Activated CD4-positive, alpha-beta T cell treated with anti-CD3 and anti-CD28 coated beads, Interleukin-2, Interleukin-4, amounts not matched to agents 100 ng/mL and 50 ng/mL, durations not matched to agents 16 hours and 8 hours (primary cell): ENCODE measurements at regions not wholly inside any gene's neighbourhood (a gene's known extent, or its start where the extent isn't known, plus 50 kb on each side); places are given as distances from the start of the nearest gene placed in this dataset.
A peak's percentile ranks its signal among the peaks of the same experiment; 100 is the strongest.

Source experiments
- DNase-seq: peaks from one replicate; pipeline ENCODE4 v3.0.0-alpha.2; 2020; ENCODE audit warnings: low spot score

GRCh38 chr16:49910541-49911071 lies 54.7 kb upstream of the ZNF423 start:
- DNase-seq: no peak

DNA sequence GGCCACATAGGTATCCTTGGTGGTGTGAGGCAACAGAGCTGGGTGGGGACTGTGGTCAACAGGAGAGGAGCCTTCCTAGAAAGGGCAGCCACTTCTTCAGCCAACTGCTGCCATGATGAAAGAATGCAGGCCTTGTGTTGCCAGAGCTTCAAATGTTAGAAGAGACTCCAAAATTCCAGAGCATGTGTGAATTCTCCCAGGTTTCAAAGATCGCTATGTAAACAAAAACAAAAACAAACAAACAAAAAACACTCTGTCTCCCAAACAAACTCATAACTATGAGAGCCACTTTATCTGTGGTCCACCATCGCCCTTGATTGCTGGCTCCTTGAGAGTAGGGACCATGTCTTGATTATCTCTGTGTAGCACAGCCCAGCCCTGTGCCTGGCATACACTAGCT lies 55.5 kb upstream of the ZNF423 start:
- no peak for DNase-seq

DNA sequence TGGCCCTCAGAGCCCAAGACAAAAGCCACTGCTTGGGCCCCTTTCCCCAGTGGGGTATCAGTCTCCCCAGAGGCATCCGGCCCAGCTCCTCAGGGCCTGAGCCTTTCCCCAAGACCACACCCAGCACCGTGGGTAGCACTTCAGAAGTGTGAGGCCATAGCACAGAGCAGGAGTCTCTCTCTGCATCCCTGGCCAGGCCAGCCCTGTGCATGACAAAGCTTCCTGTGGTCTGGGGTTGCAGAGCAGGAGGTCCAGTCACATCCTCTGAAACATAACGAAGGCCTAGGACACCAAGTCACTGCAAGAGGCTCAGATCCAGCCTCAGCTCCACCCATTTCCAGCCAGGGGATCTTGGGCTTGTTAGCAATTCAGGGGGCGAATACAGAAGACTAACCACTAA lies 56.8 kb upstream of the ZNF423 start:
- DNase-seq: no peak

DNA sequence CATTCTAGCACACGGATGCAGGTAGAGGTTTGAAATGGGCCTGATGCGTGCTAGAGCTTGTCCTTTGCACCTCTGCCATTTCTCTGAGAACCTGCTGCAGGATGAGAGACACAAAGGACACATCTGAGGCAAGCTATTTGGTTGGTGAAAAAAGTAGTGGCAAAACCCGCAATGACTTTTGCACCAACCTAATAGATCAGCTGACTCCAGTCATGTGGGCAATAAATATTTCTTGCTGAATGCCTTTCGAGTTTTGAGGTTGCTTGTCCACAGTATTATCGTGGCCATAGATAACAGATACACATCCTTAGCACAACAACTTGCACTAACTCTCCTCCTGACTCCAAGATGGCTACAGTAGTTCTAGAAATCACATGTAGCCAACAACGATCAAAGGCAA lies 57.8 kb upstream of the ZNF423 start:
- DNase-seq: no peak

DNA sequence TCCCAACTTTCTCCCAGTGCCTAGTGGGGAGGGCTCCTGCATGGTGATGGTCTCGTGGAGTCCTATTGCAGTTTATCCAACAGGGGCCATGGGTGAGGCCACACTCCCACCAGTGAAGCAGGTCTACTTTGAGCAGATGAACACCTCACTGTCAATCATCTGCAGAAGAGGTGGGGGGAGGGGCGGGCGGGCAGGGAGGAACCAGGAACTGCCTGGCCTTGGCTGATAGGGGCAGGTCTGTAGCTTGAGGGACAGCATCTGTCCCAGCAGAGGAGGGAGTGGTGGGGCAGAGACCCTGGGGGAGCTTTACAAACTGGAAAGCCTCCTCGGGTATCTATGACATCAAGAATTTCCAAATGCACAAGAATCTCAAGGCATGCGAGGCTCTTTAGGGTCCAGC lies 58.7 kb upstream of the ZNF423 start:
- DNase-seq: no peak

DNA sequence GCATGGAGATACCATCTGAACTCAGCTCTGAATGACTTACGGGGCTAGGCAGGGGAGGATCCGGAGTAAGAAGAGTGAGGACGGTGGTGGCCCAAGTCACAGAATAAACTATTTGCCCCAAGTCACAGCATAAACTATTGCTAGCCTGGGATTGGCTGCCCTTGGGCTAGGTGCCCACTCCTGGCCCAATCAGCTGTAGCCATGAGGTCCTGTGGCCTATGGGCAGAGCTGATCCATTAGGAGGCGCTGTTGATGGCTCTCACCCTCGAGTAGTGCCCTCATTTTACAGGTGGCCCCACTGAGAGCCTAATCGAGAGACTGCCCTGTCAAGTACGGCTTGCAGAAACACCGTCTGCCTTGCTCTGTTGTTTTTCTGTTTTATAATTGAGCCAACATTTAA lies 62.3 kb upstream of the ZNF423 start:
- DNase-seq: no peak

DNA sequence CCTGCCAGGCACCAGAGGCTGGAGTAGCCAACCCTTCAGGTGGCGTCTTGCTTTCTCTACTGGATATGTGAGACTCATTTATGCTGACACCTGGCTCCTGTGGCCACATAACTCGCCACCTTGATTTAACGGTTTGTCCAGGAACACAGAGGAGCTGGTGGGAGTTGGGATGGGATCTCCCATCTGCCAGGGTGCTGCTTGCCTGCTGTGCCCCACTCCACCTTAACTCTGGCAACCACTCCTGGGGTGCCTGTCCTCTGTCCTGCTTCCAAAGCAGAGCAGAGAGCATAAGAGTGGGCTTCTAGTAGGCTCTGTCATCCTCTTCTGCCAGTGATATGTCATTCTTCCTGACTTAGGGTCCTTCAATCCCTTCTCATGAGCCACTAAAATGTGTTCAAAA lies 63.4 kb upstream of the ZNF423 start:
- no peak for DNase-seq

- no peak for DNase-seq
Observed at GRCh38 chr16:49920397-49920796, 64.5 kb upstream of the ZNF423 start.

DNA sequence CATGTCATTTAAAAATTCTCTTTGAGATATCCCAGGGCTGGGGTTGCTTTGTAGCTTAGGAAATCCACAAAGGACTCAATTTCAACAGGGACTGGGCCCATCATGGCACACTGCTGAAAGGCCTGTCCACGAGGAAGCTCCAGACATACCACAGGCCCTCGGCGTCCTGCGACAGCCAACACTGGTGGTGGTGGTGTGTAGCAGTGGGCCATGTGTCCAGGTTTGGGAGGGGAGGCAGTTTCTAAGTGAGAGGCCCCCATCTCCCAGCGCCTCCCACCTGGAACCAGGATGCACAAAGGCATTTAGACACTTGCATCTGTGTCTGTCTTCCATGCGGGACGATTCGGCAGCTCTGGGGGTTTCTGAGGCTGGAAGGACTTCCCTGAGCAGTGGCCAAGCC lies 65.2 kb upstream of the ZNF423 start:
- no peak for DNase-seq

DNA sequence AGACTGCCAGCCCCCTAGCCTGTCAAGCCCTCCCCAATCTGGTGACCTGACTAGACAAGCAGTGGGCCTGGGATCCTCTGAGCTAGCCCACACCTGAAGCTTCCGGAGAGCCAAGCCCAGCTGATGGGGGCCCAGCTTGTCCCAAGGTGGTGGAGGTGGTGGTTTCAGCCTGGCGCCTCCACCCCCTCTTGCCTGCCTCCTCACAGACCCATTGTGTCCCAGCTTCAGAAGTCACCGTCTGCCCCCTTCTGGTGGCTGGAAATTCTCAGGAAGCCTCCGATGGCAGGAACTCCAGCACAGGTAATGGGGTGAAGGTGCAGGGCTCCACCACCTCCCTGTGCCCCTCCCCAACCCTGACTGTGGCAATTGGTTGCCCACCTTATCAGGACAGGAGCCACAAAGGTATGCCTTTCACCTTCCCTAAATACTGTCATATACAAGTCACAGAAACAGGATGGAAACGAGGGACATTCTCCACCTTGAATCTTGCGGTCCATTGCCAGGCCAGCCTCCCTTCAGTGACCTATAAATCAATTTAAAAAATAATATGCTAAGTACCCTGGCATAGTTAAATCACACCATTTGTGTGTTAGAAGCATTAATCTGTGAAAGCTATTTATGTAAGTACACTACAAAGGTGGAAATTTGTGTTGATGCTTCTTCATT lies 66.0 kb upstream of the ZNF423 start:
- DNase-seq: peak; percentile 40

DNA sequence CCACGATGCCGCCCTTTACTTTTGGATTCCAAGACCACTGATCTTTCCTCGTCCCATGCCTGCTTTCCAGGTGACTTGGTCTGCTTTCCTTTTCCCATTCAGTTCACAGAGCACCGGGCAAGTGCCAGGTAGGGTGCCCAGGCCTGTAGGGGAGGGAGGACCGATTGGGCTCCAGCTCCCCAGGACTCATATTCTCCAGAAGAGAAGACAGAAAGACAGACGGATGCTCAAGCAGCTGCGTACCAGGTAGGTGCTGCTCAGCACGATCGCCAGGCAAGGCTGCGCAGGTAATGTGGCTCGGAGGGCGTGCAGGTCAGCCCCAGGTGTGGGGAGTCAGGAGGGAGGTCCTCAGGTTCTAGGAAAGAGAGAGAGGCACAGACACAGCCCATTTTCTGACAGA lies 67.5 kb upstream of the ZNF423 start:
- DNase-seq: no peak

DNA sequence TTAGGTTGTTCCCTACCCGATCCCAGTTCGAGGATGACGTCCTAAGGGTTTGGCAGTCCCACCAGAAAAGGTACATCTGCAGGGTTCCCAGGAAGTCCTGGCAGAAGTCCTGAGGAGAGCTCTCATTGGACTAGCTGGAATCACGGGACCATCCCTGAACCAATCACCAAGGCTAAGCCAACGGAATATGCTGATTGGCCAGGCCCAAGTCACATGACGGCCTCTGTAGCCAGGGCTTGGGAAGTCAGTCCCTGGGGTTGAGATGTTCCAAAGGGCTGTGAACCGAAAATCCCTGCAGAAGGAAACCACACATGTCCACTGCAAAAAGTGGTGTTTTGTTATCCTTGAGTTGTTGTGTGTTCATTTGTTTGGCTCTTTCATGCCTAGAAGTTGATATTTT lies 68.2 kb upstream of the ZNF423 start:
- no peak for DNase-seq

DNA sequence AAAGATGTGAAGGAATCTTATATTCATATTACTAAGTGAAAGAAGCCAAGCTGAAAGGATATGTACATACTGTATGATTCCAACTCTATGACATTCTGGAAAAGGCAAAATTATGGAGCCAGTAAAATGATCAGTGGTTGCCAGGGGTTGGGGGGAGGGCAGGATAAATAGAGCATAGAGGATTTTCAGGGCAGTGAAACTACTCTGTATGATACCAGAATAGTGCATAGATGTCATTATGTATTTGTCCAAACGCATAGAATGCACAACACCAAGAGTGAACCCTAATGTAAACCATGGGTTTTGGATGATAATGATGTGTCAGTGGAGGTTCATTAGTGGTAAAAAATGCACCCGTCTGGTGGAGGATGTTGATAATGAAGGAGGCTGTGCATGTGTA lies 71.0 kb upstream of the ZNF423 start:
- no peak for DNase-seq

GRCh38 chr16:49928176-49929041 lies 72.5 kb upstream of the ZNF423 start:
- no peak for DNase-seq

GRCh38 chr16:49929626-49930025 lies 73.7 kb upstream of the ZNF423 start:
- DNase-seq: no peak

GRCh38 chr16:49930841-49931240 lies 74.9 kb upstream of the ZNF423 start:
- no peak for DNase-seq

GRCh38 chr16:49931266-49931665 lies 75.4 kb upstream of the ZNF423 start:
- no peak for DNase-seq

GRCh38 chr16:49931916-49932315 lies 76.0 kb upstream of the ZNF423 start:
- DNase-seq: no peak

GRCh38 chr16:49932434-49932833 lies 76.5 kb upstream of the ZNF423 start:
- no peak for DNase-seq

- DNase-seq: no peak
Observed at GRCh38 chr16:49932946-49933345, 77.0 kb upstream of the ZNF423 start.

- DNase-seq: no peak
Observed at GRCh38 chr16:49936791-49937190, 80.9 kb upstream of the ZNF423 start.

DNA sequence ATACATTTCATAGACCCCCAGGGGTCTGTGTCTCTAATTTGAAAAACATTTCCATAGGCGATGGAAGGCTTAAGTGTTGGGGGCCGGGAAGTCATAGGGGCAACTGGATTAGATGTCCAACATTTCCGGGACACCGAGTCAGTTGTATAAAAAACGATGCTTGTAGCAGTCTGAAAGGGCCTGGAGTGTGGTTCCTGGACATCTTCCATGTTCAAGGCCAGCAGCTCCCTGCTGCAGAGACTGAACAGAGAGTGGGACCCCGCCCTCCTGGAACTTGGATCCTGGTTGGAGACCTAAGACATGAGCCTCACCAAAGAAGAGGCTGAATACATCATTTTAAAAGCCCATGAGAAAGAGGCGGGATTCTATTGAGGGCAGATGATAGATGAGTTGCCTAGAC lies 82.0 kb upstream of the ZNF423 start:
- no peak for DNase-seq

DNA sequence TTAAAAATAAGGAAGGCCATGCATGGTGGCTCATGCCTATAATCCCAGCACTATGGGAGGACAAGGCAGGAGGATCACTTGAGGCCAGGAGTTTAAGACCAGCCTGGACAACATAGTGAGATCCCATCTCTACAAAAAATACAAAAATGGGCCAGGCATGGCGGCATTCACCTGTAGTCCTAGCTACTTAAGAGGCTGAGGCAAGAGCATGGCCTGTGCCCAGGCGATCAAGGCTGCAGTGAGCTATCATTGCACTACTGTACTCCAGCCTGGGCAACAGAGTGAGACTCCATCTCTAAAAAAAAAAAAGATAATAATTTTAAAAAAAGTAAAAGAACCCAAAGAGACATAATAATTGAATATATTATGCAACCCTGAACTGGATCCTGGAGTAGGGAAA lies 83.6 kb upstream of the ZNF423 start:
- no peak for DNase-seq
